ENCODE measurements at regions not wholly inside any gene's neighbourhood (a gene's known extent, or its start where the extent isn't known, plus 50 kb on each side); places are given as distances from the start of the nearest gene placed in this dataset.

GRCh38 chr2:223652902-223653301 is 50.7 kb upstream of the SCG2 start:
- DNase-seq (no peak), ATAC-seq (no peak)
- Histone ChIP-seq H3K36me3 (no peaks in the 10 kb centered on the region), H3K27ac (no peak overlapping the region), H3K4me1 (no peaks in the 10 kb centered on the region), H3K27me3 (peaks cover 0 to 11% (median 0%) of the 10 kb centered on the region in 9 donors), H3K4me3 (no peak overlapping the region), H3K9me3 (no peaks in the 10 kb centered on the region)
- WGBS, 4 donors = 92 to 97% (median 93%) methylated on average over 1 of the region's 1 CpG
- intact Hi-C loops (cut with DNase I) = no loop called here
- TF ChIP-seq CTCF (IDR thresholded peaks at IDR 0.05) (no peak), POLR2A (IDR thresholded peaks at IDR 0.05) (no peak)

- no peaks in the 10 kb centered on the region for H3K36me3 ChIP-seq
- TF ChIP-seq CTCF (IDR thresholded peaks at IDR 0.05) (no peak), POLR2A (IDR thresholded peaks at IDR 0.05) (no peak)
- intact Hi-C loops (cut with DNase I) = no loop called here
These were observed 50.0 kb upstream of the SCG2 start for GRCh38 chr2:223652122-223652521.

More at GRCh38 chr2:223652122-223652521, 50.0 kb upstream of the SCG2 start:
- 88 to 93% (median 89%) methylated on average over 1 of the region's 1 CpG for WGBS, 4 donors
- H3K4me1 ChIP-seq = no peaks in the 10 kb centered on the region
- no peaks in the 10 kb centered on the region for H3K9me3 ChIP-seq
- DNase-seq (no peak), ATAC-seq (no peak)
- H3K27ac ChIP-seq = no peak overlapping the region
- H3K27me3 ChIP-seq = peaks cover 0 to 11% (median 0%) of the 10 kb centered on the region in 9 donors
- H3K4me3 ChIP-seq = no peak overlapping the region

Measured in heart left ventricle (tissue), 16 donors.